ENCODE measurements at regions not wholly inside any gene's neighbourhood (a gene's known extent, or its start where the extent isn't known, plus 50 kb on each side); places are given as distances from the start of the nearest gene placed in this dataset.
"Not testable (repeated sequence)": the region's sequence is repeated elsewhere in the genome, so short reads cannot be mapped to it uniquely, and the experiment has no call there.

- no peaks in the 10 kb centered on the region for H3K36me3 Mint-ChIP-seq (ENCODE audit: insufficient read depth)
- no peak for DNase-seq (ENCODE audit: low spot score, unreplicated experiment)
- no peaks in the 10 kb centered on the region for H3K4me1 Mint-ChIP-seq (ENCODE audit: low read depth)
- H3K27me3 Mint-ChIP-seq, result no peaks in the 10 kb centered on the region
- peaks cover 16% of the 10 kb centered on the region for H3K9me3 Mint-ChIP-seq (ENCODE audit: low read depth)
- no peak overlapping the region for H3K27ac Mint-ChIP-seq
- no peak for TF ChIP-seq CTCF (IDR thresholded peaks at IDR 0.05; ENCODE audit: unreplicated experiment)
- H3K4me3 Mint-ChIP-seq (ENCODE audit: low read depth), result no peak overlapping the region
These were observed 393.1 kb upstream of the FRG1 start for GRCh38 chr4:189547559-189547958.

DNA sequence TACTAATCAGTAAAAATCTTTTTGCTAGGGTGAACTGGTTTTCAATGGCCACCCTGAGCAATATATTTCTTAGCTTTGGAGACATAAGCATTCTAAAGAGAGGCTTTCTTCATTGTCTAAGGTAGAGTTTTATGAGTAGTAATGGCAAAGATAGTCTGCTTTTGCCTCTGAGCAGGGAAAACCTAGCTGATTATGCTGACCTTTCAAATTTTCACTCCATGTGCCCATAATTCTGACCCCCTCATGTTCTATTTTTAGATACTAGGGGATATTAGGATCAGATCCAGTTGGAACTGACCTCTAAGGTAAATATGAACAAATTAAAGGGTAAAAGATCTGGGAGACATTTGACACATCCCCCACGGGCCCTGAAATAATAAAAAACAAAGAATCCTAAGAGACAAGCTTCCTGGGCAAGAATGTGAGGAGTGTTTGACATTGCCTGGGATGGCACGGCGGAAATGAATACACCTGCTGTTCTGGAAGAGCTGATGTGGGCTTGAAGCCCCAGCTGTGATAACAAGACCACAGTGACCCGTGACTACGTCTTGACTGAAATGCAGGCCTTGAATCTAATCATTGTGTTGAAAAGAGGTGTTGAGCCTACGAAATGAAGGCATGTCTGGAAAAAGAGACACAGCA lies 392.1 kb upstream of the FRG1 start:
- Mint-ChIP-seq H3K9me3 (ENCODE audit: low read depth) (peaks cover 14% of the 10 kb centered on the region), H3K36me3 (ENCODE audit: insufficient read depth) (no peaks in the 10 kb centered on the region)

GRCh38 chr4:189551931-189552670 lies 388.6 kb upstream of the FRG1 start:
- not testable (repeated sequence) for H3K4me1 Mint-ChIP-seq (ENCODE audit: low read depth); H3K36me3 Mint-ChIP-seq (ENCODE audit: insufficient read depth); H3K9me3 Mint-ChIP-seq (ENCODE audit: low read depth); H3K27ac Mint-ChIP-seq; DNase-seq (ENCODE audit: low spot score, unreplicated experiment); H3K27me3 Mint-ChIP-seq; H3K4me3 Mint-ChIP-seq (ENCODE audit: low read depth)

More for the DNA sequence above, 392.1 kb upstream of the FRG1 start:
- Mint-ChIP-seq H3K4me1 (ENCODE audit: low read depth) (no peaks in the 10 kb centered on the region), H3K4me3 (ENCODE audit: low read depth) (no peak overlapping the region), H3K27ac (no peak overlapping the region), H3K27me3 (no peaks in the 10 kb centered on the region)
- DNase-seq (ENCODE audit: low spot score, unreplicated experiment), result no peak
- no peak for TF ChIP-seq CTCF (IDR thresholded peaks at IDR 0.05; ENCODE audit: unreplicated experiment)

- H3K36me3 Mint-ChIP-seq (ENCODE audit: insufficient read depth); H3K27me3 Mint-ChIP-seq; H3K27ac Mint-ChIP-seq; DNase-seq (ENCODE audit: low spot score, unreplicated experiment); H3K4me1 Mint-ChIP-seq (ENCODE audit: low read depth); H3K4me3 Mint-ChIP-seq (ENCODE audit: low read depth); H3K9me3 Mint-ChIP-seq (ENCODE audit: low read depth): not testable (repeated sequence)
These were observed 380.1 kb upstream of the FRG1 start for GRCh38 chr4:189560605-189561004.

DNA sequence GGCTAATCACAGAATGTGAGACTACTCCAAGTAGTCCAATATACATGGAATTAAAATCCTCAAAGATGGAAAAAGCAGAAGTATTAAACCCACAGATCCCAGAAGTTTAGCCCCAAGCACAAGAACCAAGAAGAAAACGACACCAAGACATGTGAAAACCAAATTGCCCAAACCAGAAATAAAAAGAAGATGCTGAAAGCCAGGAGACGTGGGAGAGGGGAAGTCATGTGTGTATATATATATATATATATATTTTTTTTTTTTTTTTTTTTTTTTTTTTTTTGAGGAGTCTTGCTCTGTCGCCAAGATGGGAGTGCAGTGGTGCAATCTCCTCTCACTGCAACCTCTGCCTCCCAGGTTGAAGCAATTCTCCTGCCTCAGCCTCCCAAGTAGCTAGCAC lies 376.9 kb upstream of the FRG1 start:
- not testable (repeated sequence) for H3K36me3 Mint-ChIP-seq (ENCODE audit: insufficient read depth); H3K27ac Mint-ChIP-seq; H3K9me3 Mint-ChIP-seq (ENCODE audit: low read depth); H3K4me3 Mint-ChIP-seq (ENCODE audit: low read depth); H3K4me1 Mint-ChIP-seq (ENCODE audit: low read depth); DNase-seq (ENCODE audit: low spot score, unreplicated experiment); H3K27me3 Mint-ChIP-seq

DNA sequence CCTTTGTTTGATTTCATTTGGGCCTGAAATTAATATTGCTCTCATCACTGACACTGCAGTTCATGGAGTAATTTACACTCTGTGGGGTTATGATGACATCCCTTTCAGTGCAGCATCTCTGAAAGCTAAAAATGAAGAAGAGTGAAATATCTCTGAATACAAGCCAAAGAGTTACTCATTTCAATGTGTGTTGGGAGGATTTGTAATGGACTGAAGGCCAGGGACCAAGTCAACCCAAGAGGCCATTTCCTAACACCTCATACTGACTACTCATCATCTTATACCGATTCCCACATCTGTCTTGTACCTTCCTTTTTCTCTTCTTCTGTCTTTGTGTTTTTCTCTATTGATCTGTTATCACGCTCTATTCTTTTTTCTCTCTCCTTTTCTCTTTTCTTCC lies 374.4 kb upstream of the FRG1 start:
- not testable (repeated sequence) for H3K27ac Mint-ChIP-seq; H3K27me3 Mint-ChIP-seq; H3K36me3 Mint-ChIP-seq (ENCODE audit: insufficient read depth); DNase-seq (ENCODE audit: low spot score, unreplicated experiment); H3K9me3 Mint-ChIP-seq (ENCODE audit: low read depth); H3K4me3 Mint-ChIP-seq (ENCODE audit: low read depth); H3K4me1 Mint-ChIP-seq (ENCODE audit: low read depth)

DNA sequence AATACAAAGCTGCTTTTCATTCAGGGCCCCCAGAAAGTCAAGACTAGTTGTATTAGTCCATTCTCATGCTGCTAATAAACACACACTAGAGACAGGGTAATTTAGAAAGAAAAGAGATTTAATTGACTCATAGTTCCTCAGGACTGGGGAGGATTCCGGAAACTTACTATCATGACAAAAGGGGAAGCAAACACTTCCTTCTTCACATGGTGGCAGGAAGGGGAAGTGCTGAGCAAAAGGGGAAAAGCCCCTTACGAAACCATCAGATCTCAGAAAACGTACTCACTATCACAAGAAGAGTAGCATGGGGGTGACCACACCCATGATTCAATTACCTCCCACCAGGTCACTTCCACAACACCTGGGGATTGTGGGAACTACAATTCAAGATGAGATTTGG lies 373.8 kb upstream of the FRG1 start:
- not testable (repeated sequence) for H3K27me3 Mint-ChIP-seq; H3K36me3 Mint-ChIP-seq (ENCODE audit: insufficient read depth); H3K27ac Mint-ChIP-seq; H3K9me3 Mint-ChIP-seq (ENCODE audit: low read depth); DNase-seq (ENCODE audit: low spot score, unreplicated experiment); H3K4me1 Mint-ChIP-seq (ENCODE audit: low read depth); H3K4me3 Mint-ChIP-seq (ENCODE audit: low read depth)

DNA sequence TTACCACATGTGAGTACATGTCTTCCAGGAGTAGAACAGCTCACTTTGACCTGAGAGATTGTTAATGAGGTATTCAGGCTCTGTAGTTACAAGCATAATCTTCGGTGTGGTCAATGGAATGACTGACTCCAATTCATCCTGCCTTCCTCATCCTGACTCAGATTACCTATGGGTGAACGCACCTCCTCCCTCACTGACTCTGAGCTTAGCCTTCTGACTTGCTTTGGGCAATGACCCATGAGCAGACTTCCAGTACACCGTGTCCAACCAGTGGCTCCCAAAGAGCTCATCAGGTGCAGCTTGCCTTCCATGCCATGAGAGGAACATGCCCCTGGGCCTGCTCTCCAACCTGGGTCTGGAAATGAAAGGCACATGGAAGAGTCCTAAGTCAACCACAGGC lies 361.0 kb upstream of the FRG1 start:
- peaks cover 10% of the 10 kb centered on the region for H3K9me3 Mint-ChIP-seq (ENCODE audit: low read depth)
- not testable (repeated sequence) for H3K27me3 Mint-ChIP-seq; H3K4me3 Mint-ChIP-seq (ENCODE audit: low read depth); H3K27ac Mint-ChIP-seq; DNase-seq (ENCODE audit: low spot score, unreplicated experiment); H3K4me1 Mint-ChIP-seq (ENCODE audit: low read depth); H3K36me3 Mint-ChIP-seq (ENCODE audit: insufficient read depth)

DNA sequence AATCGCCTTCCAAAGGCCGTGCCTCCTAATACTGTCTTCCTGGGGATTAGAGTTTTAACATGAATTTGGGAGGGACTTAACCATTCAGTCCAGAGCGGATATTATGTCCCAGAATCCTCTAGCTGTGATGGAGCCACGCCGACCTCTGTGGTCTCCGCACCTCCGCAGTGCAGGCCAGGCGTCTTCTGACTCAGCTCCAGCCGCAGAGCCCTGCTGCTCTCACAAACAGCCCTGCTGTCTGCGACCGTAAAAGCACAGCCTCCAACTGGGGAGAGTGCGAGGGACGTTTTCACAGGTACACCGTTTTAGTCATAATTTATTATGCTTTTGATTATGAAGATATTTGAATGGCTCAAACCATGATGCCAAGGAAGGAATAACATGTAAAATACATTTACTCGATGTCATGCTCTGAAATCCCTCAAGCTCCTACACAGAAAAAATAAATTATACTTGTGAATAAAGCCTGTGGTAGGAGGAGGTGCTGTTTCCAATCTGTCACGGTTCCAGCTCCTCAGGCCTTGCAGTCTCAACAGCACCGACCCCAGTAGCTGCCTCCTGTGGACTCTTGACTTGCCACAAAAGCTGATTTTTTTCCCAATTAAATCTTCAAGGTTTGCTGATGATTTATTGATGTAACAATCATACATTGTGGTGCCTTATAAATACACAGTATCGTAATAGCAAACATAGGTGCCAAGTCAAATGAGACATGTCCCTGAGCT lies 353.6 kb upstream of the FRG1 start:
- H3K27me3 Mint-ChIP-seq; H3K4me1 Mint-ChIP-seq (ENCODE audit: low read depth); H3K36me3 Mint-ChIP-seq (ENCODE audit: insufficient read depth); DNase-seq (ENCODE audit: low spot score, unreplicated experiment); H3K4me3 Mint-ChIP-seq (ENCODE audit: low read depth); H3K27ac Mint-ChIP-seq: not testable (repeated sequence)
- peaks cover 24% of the 10 kb centered on the region for H3K9me3 Mint-ChIP-seq (ENCODE audit: low read depth)

DNA sequence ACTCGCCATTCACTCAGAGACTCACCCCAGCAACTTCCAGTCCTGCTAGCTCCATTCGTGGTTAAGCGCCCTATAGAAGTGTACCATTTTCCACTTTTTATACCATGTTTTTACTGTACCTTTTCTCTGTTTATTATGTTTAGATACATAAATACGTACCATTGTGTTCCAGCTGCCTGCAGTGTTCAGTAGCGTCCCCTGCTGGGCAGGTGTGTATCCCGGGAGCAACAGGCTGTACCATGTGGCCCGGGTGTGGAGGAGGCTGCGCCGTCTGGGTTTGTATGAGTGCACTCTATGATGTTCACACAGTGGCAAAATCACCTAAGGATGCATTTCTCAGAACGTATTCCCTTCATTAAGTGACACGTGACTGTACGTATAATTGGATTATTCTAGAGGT lies 351.5 kb upstream of the FRG1 start:
- H3K27ac Mint-ChIP-seq; H3K4me3 Mint-ChIP-seq (ENCODE audit: low read depth); H3K36me3 Mint-ChIP-seq (ENCODE audit: insufficient read depth); DNase-seq (ENCODE audit: low spot score, unreplicated experiment); H3K4me1 Mint-ChIP-seq (ENCODE audit: low read depth); H3K27me3 Mint-ChIP-seq: not testable (repeated sequence)
- peaks cover 31% of the 10 kb centered on the region for H3K9me3 Mint-ChIP-seq (ENCODE audit: low read depth)
